HG03060 (cell line): ENCODE measurements at regions not wholly inside any gene's neighbourhood (a gene's known extent, or its start where the extent isn't known, plus 50 kb on each side); places are given as distances from the start of the nearest gene placed in this dataset.
"Not testable (repeated sequence)": the region's sequence is repeated elsewhere in the genome, so short reads cannot be mapped to it uniquely, and the experiment has no call there.

ENCODE experiments used
- ATAC-seq: cut with Tn5 transposase; IDR thresholded peaks from one replicate; pipeline ENCODE4 v1.9.1; 2021; ENCODE audit warnings: low read depth, moderate number of reproducible peaks; ENCODE audit not compliant: unreplicated experiment

- ATAC-seq = not testable (repeated sequence)
Measured at GRCh38 chr1:112821307-112822063, 106.4 kb upstream of the PPM1J start.

GRCh38 chr1:112818990-112819689, 104.0 kb upstream of the PPM1J start:
- no peak for ATAC-seq

GRCh38 chr1:112817555-112818373, 102.6 kb upstream of the PPM1J start:
- no peak for ATAC-seq

GRCh38 chr1:112815376-112815775, 100.2 kb upstream of the PPM1J start:
- no peak for ATAC-seq

GRCh38 chr1:112814645-112815044, 99.5 kb upstream of the PPM1J start:
- ATAC-seq = not testable (repeated sequence)

- no peak for ATAC-seq
Measured at GRCh38 chr1:112808861-112809684, 93.9 kb upstream of the PPM1J start.

DNA sequence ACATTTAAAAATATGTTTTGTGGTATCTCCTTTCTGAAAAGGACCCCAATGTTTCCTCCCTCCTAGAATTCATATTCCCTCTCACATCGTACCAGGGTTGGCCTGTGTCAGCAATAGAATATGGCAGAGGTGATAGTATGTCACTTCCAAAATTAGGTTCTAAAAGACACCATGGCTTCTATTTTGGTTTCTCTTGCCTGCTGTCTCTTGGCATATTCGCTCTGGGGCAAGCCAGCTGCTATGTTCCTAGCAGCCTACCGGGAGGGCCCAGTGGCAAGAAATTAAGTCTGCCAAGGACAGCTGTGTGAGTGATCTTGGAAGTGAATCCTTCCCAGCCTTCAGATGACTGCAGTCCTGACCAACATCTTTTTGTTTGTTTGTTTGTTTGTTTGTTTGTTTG, 92.9 kb upstream of the PPM1J start:
- ATAC-seq = no peak

GRCh38 chr1:112807117-112807516, 92.0 kb upstream of the PPM1J start:
- ATAC-seq = no peak

GRCh38 chr1:112806090-112806642, 91.0 kb upstream of the PPM1J start:
- ATAC-seq = no peak

DNA sequence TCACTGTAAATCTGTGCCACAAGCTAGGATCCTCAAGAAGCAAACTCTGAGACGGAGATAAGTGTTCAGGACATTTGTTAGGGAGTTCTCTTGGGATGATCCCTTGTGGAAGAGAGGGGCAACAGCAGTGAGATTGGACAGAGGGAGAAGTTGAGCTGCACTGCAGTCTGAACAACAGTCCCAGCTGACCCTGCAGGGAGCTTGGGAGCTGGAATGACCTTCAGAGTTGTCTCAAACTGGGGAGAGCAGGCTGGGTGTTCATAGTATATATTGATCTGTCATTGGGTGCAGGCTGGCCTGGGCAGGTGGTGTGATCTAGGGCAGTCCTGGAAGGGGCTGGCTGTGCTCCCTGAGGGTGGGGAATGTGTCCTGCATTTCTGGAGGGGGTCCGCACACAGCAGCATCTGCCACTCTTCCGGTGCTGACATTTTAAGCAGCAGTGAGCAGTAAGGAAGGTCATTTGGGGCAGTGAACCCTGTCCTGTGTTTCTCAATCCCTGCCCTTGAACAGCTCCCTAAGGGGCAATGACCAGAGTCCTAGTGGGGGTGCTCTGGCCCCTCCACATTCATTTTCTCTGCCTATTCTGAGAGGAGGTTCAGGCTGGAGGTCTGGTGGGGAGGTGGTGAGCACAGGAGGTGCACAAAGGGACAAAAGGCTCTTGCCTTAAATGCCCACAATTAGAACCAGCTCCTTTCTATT, 90.2 kb upstream of the PPM1J start:
- ATAC-seq = no peak

GRCh38 chr1:112803906-112804762, 89.0 kb upstream of the PPM1J start:
- ATAC-seq = no peak

DNA sequence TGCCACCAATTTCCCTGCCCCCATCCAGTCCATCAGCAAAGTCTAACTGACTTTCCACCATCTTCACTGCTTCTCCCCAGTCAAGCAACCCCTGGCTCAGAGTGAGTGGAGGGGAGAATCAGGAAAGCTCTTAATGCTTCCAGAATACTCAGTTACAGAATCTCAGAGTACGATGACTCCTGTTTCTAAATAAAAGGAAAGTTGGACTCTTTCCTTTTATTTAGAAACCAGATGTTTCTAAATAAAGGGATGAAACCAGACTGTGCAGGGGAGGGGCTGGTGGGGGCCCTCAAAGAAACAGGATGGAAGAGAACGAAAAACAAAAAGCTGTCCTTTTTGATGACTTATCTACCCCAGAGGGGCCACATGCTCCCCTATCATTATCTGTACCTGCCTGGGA, 85.2 kb upstream of the PPM1J start:
- no peak for ATAC-seq

- ATAC-seq = no peak
Measured at GRCh38 chr1:112798292-112798691, 83.2 kb upstream of the PPM1J start.

- ATAC-seq = no peak
Measured at GRCh38 chr1:112797224-112797623, 82.1 kb upstream of the PPM1J start.

DNA sequence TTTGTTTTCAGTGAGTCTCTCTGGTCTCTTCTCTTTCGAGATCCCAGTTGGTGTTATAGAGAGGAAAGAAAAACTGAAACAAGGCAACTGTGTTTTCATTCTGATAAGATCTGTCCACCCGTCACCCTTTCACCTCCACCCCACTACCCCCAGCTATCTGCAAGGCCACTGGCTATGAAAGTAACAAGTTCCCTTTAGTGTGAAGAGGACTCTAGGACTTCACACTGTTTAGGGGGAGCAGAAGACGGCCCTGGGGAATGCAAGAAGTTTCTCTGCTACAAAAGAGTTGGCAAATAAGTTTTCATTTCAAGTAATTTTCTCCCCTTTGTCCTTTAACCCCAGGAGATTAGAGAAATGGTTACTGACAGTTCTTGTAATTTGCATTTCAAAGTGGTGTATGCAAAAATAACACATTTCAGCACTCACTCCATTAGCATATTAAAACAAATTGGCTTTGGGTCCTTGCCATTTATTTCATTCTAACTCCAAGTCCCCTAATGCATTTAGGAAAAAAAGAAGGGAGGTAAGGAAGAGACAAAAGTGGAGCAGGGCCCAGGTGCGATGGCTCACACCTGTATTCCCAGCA, 79.6 kb upstream of the PPM1J start:
- no peak for ATAC-seq

DNA sequence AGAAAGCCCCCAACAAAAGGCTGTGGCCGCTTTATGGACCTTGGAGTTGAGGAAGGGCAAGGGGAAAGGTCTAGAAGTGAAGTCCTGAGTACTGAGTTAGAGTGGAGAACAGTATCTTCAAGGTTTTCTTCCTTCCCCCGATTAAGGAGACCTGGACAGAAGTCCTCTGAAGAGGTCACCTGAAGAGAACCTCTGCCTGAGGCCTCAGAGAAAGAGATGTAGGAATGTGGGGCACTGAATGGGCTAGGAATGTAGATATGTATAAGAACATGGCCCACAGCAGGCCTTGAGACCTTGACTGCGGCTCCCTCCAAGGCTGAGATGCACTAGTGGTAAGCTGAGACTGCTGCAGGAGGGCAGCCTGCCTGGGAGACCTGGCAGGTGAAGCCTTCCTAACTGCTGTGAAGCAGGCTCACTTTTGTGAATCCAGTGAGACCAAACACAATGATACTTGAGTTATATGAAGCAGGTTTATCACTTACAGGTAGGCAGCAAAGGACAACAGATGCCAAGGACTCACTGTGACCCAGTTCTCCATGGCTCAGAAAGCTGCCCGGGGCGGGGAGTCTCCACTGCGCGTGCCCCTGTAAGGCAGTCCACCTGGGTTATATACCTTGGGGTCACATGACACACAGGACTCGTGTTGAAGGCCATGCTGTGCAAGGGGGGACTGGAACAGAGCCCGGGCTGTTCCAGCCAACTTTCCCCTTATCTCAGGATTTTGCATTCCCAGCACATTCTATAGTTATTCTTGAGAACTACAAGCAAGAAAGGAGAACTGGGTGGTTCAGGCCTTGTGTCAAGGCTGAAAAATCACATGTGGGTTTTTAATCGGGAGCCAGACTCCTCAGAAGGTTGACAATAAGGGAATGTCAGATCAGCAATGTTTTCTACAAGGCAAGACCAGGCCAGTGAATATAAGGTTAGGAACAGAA, 78.8 kb upstream of the PPM1J start:
- no peak for ATAC-seq

DNA sequence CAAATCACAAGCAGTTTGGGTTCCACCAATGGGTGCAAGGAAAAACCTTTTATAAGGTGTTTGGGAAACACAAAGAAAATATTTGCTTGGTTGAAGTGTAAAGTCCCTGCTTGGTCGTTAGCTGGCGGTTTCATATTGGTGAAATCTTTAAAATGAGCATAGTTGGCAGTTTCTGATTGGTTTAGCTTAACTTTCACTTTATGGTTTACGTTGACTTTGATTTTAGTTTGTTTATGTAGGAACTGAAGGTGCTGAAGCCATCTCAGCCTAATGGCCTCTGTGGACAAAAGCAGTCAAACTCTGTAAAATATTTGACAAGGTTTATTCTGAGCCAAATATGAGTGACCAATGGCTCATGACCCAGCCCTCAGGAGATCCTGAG, 76.6 kb upstream of the PPM1J start:
- ATAC-seq = no peak
